BJ (cell line): ENCODE measurements at regions not wholly inside any gene's neighbourhood (a gene's known extent, or its start where the extent isn't known, plus 50 kb on each side); places are given as distances from the start of the nearest gene placed in this dataset.
"Not testable (repeated sequence)": the region's sequence is repeated elsewhere in the genome, so short reads cannot be mapped to it uniquely, and the experiment has no call there.

ENCODE experiments used
- CTCF ChIA-PET: fragments of 350-600 bp; formaldehyde crosslinking; extraction: SDS; loops from one replicate; lab custom pipeline; 2021; ENCODE audit warnings: antibody characterized with exemption, inconsistent platforms; lab: Yijun Ruan, JAX
- POLR2A ChIA-PET: fragments of 300-600 bp; sonication (Branson Sonifier 250); formaldehyde crosslinking; extraction: SDS; loops from one replicate; lab custom pipeline; 2021; ENCODE audit warnings: antibody characterized with exemption; lab: Charles Lee
- DNase-seq: peaks from one replicate; pipeline ENCODE4 v3.0.0-alpha.2; 2011; ENCODE audit warnings: low read depth
- H3K27me3 ChIP-seq: 2 replicates; pipeline ENCODE4 v1.6.0; 2011; ENCODE audit warnings: low read length; ENCODE audit not compliant: control insufficient read depth, insufficient read depth
- H3K36me3 ChIP-seq: 2 replicates; pipeline ENCODE4 v1.5.1; 2011; ENCODE audit warnings: low read length; ENCODE audit not compliant: control insufficient read depth, insufficient read depth
- H3K4me3 ChIP-seq: 2 replicates; pipeline ENCODE4 v1.5.1; 2011; ENCODE audit warnings: low read depth, mild to moderate bottlenecking, control low read depth, low read length
- TF ChIP-seq, protein P1 (sequence below): IDR thresholded peaks from 2 replicates; pipeline ENCODE4 v1.5.1; 2011; ENCODE audit warnings: low read depth, mild to moderate bottlenecking, control low read depth, inconsistent platforms, low read length, moderate library complexity; ENCODE audit not compliant: insufficient read depth

DNA sequence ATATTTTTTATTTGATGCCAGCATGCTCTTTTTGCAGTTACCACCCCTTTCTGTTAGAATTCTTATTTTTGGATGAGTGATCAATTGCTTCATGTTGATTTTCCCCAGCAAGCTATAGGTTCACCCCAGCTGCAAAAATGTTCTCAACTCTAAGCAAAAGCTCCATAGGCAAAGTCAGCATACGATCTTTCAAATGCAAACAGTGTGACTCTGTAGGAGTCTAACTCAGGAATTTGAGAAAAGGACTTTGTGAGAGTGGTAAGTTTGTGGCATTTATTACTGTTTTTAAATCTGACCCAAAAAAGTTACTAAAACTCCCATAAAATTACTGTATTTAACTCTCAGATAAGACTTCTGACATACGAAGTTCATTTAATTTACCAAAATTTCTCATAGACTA lies 134.9 kb upstream of the HSF2 start:
- ChIA-PET CTCF (no interaction called here), POLR2A (no interaction called here)
- Histone ChIP-seq H3K27me3 (no peaks in the 10 kb centered on the region), H3K36me3 (no peaks in the 10 kb centered on the region), H3K4me3 (no peak overlapping the region)
- no peak for DNase-seq
- TF ChIP-seq, protein P1, sequence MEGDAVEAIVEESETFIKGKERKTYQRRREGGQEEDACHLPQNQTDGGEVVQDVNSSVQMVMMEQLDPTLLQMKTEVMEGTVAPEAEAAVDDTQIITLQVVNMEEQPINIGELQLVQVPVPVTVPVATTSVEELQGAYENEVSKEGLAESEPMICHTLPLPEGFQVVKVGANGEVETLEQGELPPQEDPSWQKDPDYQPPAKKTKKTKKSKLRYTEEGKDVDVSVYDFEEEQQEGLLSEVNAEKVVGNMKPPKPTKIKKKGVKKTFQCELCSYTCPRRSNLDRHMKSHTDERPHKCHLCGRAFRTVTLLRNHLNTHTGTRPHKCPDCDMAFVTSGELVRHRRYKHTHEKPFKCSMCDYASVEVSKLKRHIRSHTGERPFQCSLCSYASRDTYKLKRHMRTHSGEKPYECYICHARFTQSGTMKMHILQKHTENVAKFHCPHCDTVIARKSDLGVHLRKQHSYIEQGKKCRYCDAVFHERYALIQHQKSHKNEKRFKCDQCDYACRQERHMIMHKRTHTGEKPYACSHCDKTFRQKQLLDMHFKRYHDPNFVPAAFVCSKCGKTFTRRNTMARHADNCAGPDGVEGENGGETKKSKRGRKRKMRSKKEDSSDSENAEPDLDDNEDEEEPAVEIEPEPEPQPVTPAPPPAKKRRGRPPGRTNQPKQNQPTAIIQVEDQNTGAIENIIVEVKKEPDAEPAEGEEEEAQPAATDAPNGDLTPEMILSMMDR, result no peak

DNA sequence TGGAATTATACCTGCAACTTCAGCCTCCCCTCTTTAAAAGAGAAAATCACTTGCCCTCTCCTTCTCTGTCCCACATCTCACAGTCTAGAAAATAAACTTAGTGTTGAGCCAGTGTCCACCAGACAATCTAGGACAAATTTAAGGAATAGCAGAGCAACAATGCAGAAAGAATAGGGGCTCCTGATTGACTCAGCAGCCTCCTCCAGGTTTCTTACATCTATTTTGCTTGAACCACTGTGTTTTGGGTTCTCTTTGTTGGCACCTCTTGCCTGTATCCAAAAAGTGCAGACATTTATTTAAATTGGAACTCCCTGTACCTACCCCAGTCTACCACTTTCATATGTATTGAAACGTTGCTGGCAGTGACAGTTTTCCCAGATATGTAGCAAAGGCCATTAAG lies 133.7 kb upstream of the HSF2 start:
- CTCF ChIA-PET, result no interaction called here

DNA sequence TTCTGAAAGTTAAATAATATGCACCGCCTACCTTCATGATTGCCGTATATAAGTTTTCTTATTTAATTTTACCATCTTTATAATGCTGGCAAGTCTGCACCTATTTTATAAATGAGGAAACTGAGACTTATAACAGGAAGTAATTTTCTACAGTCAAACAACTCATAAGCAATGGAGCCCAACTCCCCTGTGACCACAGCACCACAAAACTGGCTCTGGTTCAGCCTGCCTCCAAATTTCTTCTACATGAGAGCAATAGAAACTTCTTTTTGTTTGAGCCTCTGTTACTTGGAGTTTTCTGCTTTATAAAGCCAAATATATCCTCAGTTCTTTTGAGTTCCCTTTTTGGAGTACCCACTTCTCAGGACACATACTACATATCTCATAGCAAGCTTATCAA lies 131.1 kb upstream of the HSF2 start:
- H3K27me3 ChIP-seq, result no peaks in the 10 kb centered on the region
- TF ChIP-seq, protein P1, result no peak
- DNase-seq, result no peak
- H3K4me3 ChIP-seq, result no peak overlapping the region
- H3K36me3 ChIP-seq, result no peaks in the 10 kb centered on the region
- POLR2A ChIA-PET, result no interaction called here
- CTCF ChIA-PET, result no interaction called here

More for the DNA sequence above, 133.7 kb upstream of the HSF2 start:
- no peaks in the 10 kb centered on the region for H3K36me3 ChIP-seq
- H3K4me3 ChIP-seq, result no peak overlapping the region
- POLR2A ChIA-PET, result no interaction called here
- no peak for DNase-seq
- TF ChIP-seq, protein P1, result no peak
- H3K27me3 ChIP-seq, result no peaks in the 10 kb centered on the region

DNA sequence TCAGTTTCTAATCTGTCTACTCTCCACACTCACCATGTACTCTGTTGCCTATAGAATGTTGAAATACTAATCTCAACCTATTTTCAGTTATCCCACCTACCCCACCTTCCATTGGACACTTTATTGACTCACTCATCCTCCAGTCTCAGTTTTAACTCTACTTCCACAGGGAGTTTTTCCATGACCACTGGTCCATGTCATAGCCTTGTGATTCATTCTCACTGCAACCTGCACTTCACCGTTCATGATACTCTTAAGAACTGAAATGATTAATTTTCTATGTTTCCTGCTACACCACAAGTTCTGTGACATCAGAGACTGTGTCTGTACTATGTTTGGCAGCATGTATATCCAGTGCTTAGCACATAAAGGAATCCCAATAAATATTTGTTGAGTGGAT lies 122.8 kb upstream of the HSF2 start:
- H3K36me3 ChIP-seq, result no peaks in the 10 kb centered on the region
- DNase-seq, result no peak
- TF ChIP-seq, protein P1, result no peak
- no peaks in the 10 kb centered on the region for H3K27me3 ChIP-seq
- ChIA-PET CTCF (no interaction called here), POLR2A (no interaction called here)
- H3K4me3 ChIP-seq, result no peak overlapping the region

DNA sequence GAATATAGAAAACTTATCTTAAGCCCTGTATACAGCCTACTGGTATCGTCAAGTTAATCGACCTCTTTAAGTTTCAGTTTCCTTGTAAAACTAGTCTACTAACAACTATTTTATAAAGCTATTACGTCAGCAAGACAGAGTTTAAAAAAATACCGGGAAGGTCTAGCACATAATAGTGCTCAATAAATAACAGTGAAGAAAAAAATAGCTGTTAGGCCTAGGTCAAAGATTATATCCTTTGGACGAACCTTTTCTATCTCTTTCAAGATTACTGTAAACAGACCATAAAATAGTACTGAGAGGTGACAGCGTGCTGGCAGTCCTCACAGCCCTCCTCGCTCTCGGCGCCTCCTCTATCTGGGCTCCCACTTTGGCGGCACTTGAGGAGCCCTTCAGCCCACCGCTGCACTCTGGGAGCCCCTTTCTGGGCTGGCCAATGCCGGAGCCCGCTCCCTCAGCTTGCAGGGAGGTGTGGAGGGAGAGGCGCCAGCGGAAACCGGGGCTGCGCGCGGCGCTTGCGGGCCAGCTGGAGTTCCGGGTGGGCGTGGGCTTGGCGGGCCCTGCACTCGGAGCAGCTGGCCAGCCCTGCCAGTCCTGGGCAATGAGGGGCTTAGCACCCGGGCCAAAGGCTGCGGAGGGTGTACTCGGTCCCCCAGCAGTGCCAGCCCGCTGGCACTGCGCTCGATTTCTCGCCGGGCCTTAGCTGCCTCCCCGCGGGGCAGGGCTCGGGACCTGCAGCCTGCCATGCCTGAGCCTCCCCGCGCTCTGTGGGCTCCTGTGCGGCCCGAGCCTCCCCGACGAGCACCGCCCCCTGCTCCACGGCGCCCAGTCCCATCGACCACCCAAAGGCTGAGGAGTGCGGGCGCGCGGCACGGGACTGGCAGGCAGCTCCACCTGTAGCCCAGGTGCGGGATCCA lies 119.1 kb upstream of the HSF2 start:
- H3K27me3 ChIP-seq, H3K36me3 ChIP-seq, POLR2A ChIA-PET, DNase-seq, H3K4me3 ChIP-seq, CTCF ChIA-PET: not testable (repeated sequence)

DNA sequence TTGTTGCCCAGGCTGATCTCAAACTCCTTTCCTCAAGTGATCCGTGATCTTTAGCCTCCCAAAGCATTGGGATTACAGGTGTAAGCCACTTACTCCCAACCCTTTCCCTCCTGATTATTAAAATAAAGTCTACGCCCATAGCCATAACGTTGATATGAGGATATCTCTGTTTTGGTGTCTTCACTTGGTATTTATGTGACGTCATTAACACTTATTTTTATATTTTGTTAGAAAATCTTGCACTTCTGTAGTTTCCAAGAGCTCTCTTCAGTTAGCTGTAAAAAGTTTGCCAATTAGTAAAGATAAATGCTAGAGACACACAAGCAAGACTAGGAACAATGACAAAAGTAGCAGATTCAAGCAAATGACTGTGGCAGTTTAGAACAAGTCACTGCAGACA lies 115.6 kb upstream of the HSF2 start:
- no peaks in the 10 kb centered on the region for H3K36me3 ChIP-seq
- H3K4me3 ChIP-seq, result no peak overlapping the region
- DNase-seq, result no peak
- ChIA-PET POLR2A (no interaction called here), CTCF (no interaction called here)
- TF ChIP-seq, protein P1, result no peak
- no peaks in the 10 kb centered on the region for H3K27me3 ChIP-seq
